ENCODE measurements at regions not wholly inside any gene's neighbourhood (a gene's known extent, or its start where the extent isn't known, plus 50 kb on each side); places are given as distances from the start of the nearest gene placed in this dataset.

- ChIA-PET CTCF (no interaction called here), POLR2A (no interaction called here)
- H3K36me3 Mint-ChIP-seq = no peaks in the 10 kb centered on the region
These were observed 427.8 kb downstream of the TMA16 start for GRCh38 chr4:163922302-163922701.

GRCh38 chr4:163923092-163923491, 428.6 kb downstream of the TMA16 start:
- intact Hi-C loops (cut with micrococcal nuclease) = no loop called here
- CTCF ChIA-PET = no interaction called here
- no peak overlapping the region for H3K27ac Mint-ChIP-seq

More at GRCh38 chr4:163922302-163922701, 427.8 kb downstream of the TMA16 start:
- Mint-ChIP-seq H3K27me3 (no peaks in the 10 kb centered on the region), H3K9me3 (no peaks in the 10 kb centered on the region), H3K27ac (no peak overlapping the region), H3K4me1 (ENCODE audit: low read depth) (peaks cover 2% of the 10 kb centered on the region), H3K4me3 (no peak overlapping the region)
- DNase-seq = no peak
- intact Hi-C loops (cut with micrococcal nuclease) = no loop called here

GRCh38 chr4:163930086-163930485, 435.6 kb downstream of the TMA16 start:
- Mint-ChIP-seq H3K27ac (no peak overlapping the region), H3K9me3 (no peaks in the 10 kb centered on the region), H3K27me3 (no peaks in the 10 kb centered on the region), H3K4me3 (no peak overlapping the region), H3K4me1 (ENCODE audit: low read depth) (no peaks in the 10 kb centered on the region), H3K36me3 (no peaks in the 10 kb centered on the region)
- intact Hi-C loops (cut with micrococcal nuclease) = no loop called here
- POLR2A ChIA-PET = no interaction called here
- DNase-seq = no peak
- CTCF ChIA-PET = no interaction called here

More at GRCh38 chr4:163923092-163923491, 428.6 kb downstream of the TMA16 start:
- Mint-ChIP-seq H3K4me1 (ENCODE audit: low read depth) (peaks cover 2% of the 10 kb centered on the region), H3K27me3 (no peaks in the 10 kb centered on the region), H3K36me3 (no peaks in the 10 kb centered on the region), H3K9me3 (no peaks in the 10 kb centered on the region), H3K4me3 (no peak overlapping the region)
- no peak for DNase-seq
- POLR2A ChIA-PET = no interaction called here

GRCh38 chr4:163932504-163932903, 438.0 kb downstream of the TMA16 start:
- DNase-seq = no peak
- Mint-ChIP-seq H3K36me3 (no peaks in the 10 kb centered on the region), H3K9me3 (no peaks in the 10 kb centered on the region), H3K4me1 (ENCODE audit: low read depth) (no peaks in the 10 kb centered on the region), H3K27ac (no peak overlapping the region), H3K27me3 (no peaks in the 10 kb centered on the region), H3K4me3 (no peak overlapping the region)
- intact Hi-C loops (cut with micrococcal nuclease) = no loop called here
- ChIA-PET CTCF (no interaction called here), POLR2A (no interaction called here)

- ChIA-PET CTCF (no interaction called here), POLR2A (no interaction called here)
- Mint-ChIP-seq H3K27me3 (no peaks in the 10 kb centered on the region), H3K9me3 (no peaks in the 10 kb centered on the region), H3K27ac (no peak overlapping the region), H3K4me1 (ENCODE audit: low read depth) (no peaks in the 10 kb centered on the region), H3K36me3 (no peaks in the 10 kb centered on the region), H3K4me3 (no peak overlapping the region)
- no peak for DNase-seq
- intact Hi-C loops (cut with micrococcal nuclease) = no loop called here
These were observed 445.1 kb downstream of the TMA16 start for GRCh38 chr4:163939597-163939996.

GRCh38 chr4:163941221-163941905, 446.9 kb downstream of the TMA16 start:
- intact Hi-C loops (cut with micrococcal nuclease) = no loop called here
- no peak overlapping the region for H3K27ac Mint-ChIP-seq
- POLR2A ChIA-PET = no interaction called here
- CTCF ChIA-PET = no interaction called here
- H3K4me1 Mint-ChIP-seq (ENCODE audit: low read depth) = no peaks in the 10 kb centered on the region
- no peaks in the 10 kb centered on the region for H3K36me3 Mint-ChIP-seq
- DNase-seq = no peak
- H3K27me3 Mint-ChIP-seq = no peaks in the 10 kb centered on the region
- no peaks in the 10 kb centered on the region for H3K9me3 Mint-ChIP-seq
- H3K4me3 Mint-ChIP-seq = no peak overlapping the region

GRCh38 chr4:163948920-163949455, 454.5 kb downstream of the TMA16 start:
- Mint-ChIP-seq H3K4me3 (no peak overlapping the region), H3K36me3 (no peaks in the 10 kb centered on the region), H3K9me3 (no peaks in the 10 kb centered on the region), H3K27ac (no peak overlapping the region), H3K27me3 (no peaks in the 10 kb centered on the region), H3K4me1 (ENCODE audit: low read depth) (no peaks in the 10 kb centered on the region)
- DNase-seq = no peak
- ChIA-PET POLR2A (no interaction called here), CTCF (no interaction called here)
- intact Hi-C loops (cut with micrococcal nuclease) = no loop called here

- no peaks in the 10 kb centered on the region for H3K9me3 Mint-ChIP-seq
- no peak overlapping the region for H3K27ac Mint-ChIP-seq
- H3K36me3 Mint-ChIP-seq = no peaks in the 10 kb centered on the region
- no peaks in the 10 kb centered on the region for H3K27me3 Mint-ChIP-seq
- DNase-seq = no peak
- no peaks in the 10 kb centered on the region for H3K4me1 Mint-ChIP-seq (ENCODE audit: low read depth)
- intact Hi-C loops (cut with micrococcal nuclease) = no loop called here
- ChIA-PET POLR2A (no interaction called here), CTCF (no interaction called here)
- no peak overlapping the region for H3K4me3 Mint-ChIP-seq
These were observed 455.6 kb downstream of the TMA16 start for GRCh38 chr4:163949976-163950601.

- Mint-ChIP-seq H3K27me3 (no peaks in the 10 kb centered on the region), H3K9me3 (no peaks in the 10 kb centered on the region), H3K4me1 (ENCODE audit: low read depth) (no peaks in the 10 kb centered on the region), H3K27ac (no peak overlapping the region), H3K4me3 (no peak overlapping the region), H3K36me3 (no peaks in the 10 kb centered on the region)
- no peak for DNase-seq
- intact Hi-C loops (cut with micrococcal nuclease) = no loop called here
- ChIA-PET CTCF (no interaction called here), POLR2A (no interaction called here)
These were observed 460.8 kb downstream of the TMA16 start for GRCh38 chr4:163955288-163955687.

- H3K9me3 Mint-ChIP-seq = no peaks in the 10 kb centered on the region
- H3K4me3 Mint-ChIP-seq = no peak overlapping the region
- CTCF ChIA-PET = no interaction called here
- DNase-seq = no peak
- H3K36me3 Mint-ChIP-seq = no peaks in the 10 kb centered on the region
- no peaks in the 10 kb centered on the region for H3K27me3 Mint-ChIP-seq
- H3K27ac Mint-ChIP-seq = no peak overlapping the region
- no peaks in the 10 kb centered on the region for H3K4me1 Mint-ChIP-seq (ENCODE audit: low read depth)
- intact Hi-C loops (cut with micrococcal nuclease) = no loop called here
- POLR2A ChIA-PET = no interaction called here
These were observed 464.3 kb downstream of the TMA16 start for GRCh38 chr4:163958751-163959150.

GRCh38 chr4:163959932-163960331, 465.4 kb downstream of the TMA16 start:
- no peak for DNase-seq
- Mint-ChIP-seq H3K27me3 (no peaks in the 10 kb centered on the region), H3K36me3 (no peaks in the 10 kb centered on the region), H3K27ac (no peak overlapping the region), H3K9me3 (no peaks in the 10 kb centered on the region), H3K4me3 (no peak overlapping the region), H3K4me1 (ENCODE audit: low read depth) (no peaks in the 10 kb centered on the region)
- ChIA-PET CTCF (no interaction called here), POLR2A (no interaction called here)
- intact Hi-C loops (cut with micrococcal nuclease) = no loop called here

- Mint-ChIP-seq H3K9me3 (no peaks in the 10 kb centered on the region), H3K27ac (no peak overlapping the region), H3K4me3 (no peak overlapping the region), H3K4me1 (ENCODE audit: low read depth) (no peaks in the 10 kb centered on the region), H3K27me3 (no peaks in the 10 kb centered on the region), H3K36me3 (no peaks in the 10 kb centered on the region)
- ChIA-PET CTCF (no interaction called here), POLR2A (no interaction called here)
- intact Hi-C loops (cut with micrococcal nuclease) = no loop called here
- no peak for DNase-seq
These were observed 472.1 kb downstream of the TMA16 start for GRCh38 chr4:163966612-163967011.

- POLR2A ChIA-PET = no interaction called here
- Mint-ChIP-seq H3K36me3 (no peaks in the 10 kb centered on the region), H3K27me3 (no peaks in the 10 kb centered on the region), H3K27ac (no peak overlapping the region), H3K4me1 (ENCODE audit: low read depth) (no peaks in the 10 kb centered on the region), H3K9me3 (no peaks in the 10 kb centered on the region), H3K4me3 (no peak overlapping the region)
- intact Hi-C loops (cut with micrococcal nuclease) = no loop called here
- DNase-seq = no peak
- CTCF ChIA-PET = no interaction called here
These were observed 472.8 kb downstream of the TMA16 start for GRCh38 chr4:163967263-163967662.

Measured in activated CD4-positive, alpha-beta memory T cell treated with anti-CD3 and anti-CD28 coated beads for 36 hours (primary cell).